ENCODE measurements at regions not wholly inside any gene's neighbourhood (a gene's known extent, or its start where the extent isn't known, plus 50 kb on each side); places are given as distances from the start of the nearest gene placed in this dataset.
"Not testable (repeated sequence)": the region's sequence is repeated elsewhere in the genome, so short reads cannot be mapped to it uniquely, and the experiment has no call there.

GRCh38 chr15:88997531-88997930, 84.4 kb upstream of the MFGE8 start:
- DNase-seq: no peak

- DNase-seq: no peak
Measured at GRCh38 chr15:88998980-88999713, 86.0 kb upstream of the MFGE8 start.

DNA sequence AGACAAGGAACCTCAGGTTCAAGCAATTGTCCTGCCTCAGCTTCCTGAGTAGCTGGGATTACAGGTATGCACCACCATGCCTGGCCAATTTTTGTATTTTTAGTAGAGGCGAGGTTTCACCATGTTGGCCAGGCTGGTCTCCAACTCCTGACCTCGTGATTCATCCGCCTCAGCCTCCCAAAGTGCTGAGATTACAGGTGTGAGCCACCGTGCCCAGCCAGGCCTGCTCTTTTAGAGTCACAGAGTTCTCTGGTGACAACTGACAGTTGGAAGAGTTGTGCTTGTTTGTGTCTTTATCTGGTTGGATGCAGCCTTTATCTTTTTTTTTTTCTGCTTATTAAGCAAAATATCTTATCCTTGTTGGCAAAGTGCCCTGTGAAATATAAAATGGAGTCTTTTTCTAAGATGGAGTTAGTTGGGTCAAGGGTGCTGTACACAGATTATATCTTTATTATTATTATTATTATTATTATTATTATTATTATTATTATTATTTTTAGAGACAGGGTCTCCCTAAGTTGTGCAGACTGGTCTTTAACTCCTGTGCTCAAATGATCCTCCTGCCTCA, 86.5 kb upstream of the ABHD2 start:
- DNase-seq: not testable (repeated sequence)

DNA sequence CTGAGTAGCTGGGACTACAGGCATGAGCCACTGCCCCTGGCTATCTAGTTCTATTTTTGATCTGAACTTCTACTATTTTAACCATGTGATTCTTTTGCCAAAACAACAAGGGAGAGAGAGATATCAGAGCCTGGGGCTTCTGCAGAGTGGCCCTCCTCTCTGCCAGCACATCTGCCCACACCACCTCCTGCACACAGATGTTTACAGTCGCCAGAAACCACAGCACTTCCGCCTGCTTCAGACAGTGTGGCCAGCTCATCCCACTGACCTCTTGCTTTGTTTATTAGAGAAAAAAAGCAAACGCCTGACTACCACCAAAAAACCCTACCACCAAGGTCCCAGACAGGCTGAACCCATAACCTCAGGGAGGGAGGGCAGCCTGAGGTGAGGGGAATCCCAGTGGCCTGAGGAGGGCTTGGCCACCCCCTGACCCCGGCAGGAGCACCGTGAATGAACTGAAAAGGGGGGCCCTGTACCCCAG, 85.9 kb upstream of the ABHD2 start:
- no peak for DNase-seq

GRCh38 chr15:89002830-89003229, 85.4 kb upstream of the ABHD2 start:
- no peak for DNase-seq

DNA sequence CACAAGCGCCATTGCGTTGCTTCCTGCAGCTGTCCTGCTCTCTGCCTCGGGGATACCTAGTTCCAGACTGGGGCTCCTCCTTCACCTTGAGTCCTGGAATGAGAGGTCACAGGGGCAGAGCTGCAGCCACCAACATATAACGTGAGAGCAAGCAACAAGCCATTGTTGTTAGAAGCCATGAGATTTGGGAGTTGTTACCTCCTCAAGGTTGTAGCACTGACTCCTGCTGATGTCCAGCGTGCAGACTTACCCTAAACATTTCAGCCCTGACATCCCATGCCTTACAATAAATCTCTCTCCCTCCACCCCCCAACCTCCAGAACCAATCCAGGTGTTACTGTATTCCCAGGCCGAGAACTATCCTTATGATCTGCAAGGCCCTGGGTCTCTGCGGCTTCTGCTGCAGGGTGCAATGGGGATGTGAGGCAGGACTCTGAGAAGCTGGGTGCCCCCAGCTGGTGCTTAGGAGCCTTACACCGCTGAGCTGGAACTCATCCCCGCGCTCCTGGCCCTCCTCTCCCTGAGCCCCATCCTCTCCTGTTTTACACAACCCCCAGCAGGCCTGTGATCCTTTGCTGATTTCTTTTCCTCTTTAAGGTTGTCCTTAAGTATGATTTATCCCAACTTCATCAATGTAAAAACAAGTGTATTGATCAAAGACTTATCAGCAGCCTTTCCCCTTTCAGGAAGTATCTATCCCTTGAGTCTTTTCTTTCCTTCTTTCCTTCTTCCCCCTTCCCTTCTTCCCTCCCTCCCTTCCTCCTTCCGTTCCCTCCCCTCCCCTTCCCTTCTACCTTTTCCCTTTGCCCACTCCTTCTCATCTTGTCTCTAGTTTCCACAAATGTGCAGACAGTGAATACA, 84.2 kb upstream of the ABHD2 start:
- DNase-seq: peak; percentile 7

GRCh38 chr15:89004726-89005030, 83.6 kb upstream of the ABHD2 start:
- DNase-seq: no peak

- DNase-seq: not testable (repeated sequence)
Measured at GRCh38 chr15:89007527-89007926, 80.7 kb upstream of the ABHD2 start.

DNA sequence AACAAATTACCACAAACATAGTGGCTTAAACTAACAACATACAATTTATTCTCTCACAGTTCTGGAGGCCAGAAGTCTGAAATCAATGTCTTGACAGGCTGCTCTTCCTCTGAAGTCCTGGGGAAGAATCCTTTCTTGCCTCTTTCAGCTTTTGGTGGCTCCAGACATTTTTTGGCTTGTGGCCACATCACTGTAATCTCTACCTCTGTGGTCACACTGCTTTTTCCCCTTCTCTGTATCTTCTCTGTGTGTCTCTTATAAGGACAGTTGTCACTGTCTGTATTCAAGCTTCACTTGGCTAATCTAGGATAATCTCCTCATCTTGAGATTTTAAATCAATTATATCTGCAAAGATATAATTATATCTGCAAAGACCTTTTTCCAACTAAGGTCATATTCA, 80.3 kb upstream of the ABHD2 start:
- DNase-seq: no peak

GRCh38 chr15:89009080-89009479, 79.2 kb upstream of the ABHD2 start:
- no peak for DNase-seq

DNA sequence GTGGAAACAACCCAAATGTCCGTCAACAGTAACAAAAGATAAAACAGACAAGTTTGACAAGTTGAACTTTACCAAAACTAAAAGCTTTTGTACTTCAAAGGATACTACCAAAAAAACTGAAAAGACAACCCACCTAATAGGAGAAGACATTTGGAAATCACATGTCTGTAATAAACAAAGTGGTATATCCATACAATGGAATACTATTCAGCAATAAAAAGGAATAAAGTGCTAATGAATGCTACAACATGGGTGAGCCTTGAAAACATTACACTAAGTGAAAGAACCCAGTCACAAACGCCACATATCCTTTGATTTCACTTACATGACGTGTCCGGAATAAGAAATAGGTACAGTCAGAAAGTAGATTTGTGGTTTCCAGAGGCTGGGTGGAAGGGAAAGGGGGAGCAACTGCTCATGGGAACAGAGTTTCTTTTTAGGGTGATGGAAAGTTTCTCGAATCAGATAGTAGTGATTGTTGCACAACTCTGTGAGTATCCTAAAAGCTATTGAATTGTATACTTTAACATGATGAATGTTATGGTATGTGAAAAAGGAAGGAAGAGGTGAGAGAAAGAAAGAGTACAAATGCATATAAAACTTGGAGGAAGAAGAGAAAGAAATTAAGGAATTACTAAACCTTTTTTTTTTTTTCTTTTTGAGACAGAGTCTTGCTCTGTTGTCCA, 72.7 kb upstream of the ABHD2 start:
- no peak for DNase-seq

DNA sequence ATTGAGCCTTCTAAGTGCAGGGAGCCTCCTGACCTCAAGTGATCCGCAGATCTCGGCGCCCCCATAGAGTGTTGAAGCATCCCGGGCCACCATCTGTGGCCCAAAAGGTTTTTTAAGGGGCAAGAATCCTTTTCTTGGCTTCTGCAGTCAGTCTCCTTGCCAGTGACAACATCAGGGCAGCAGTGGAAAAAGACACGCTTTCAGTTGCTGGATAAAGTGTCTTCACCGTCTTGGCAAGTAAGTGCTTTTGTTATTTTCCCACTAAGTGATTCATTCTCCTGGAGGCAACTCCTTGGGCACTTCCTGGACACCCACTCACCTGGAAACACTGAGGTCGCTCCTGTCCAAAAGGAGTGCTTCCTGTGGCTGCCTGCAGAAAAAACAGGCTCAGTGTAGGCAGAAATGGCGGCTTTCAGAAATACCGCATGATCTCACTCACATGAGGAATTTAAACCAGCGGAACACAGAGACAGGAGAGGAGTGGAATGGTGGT, 71.7 kb upstream of the ABHD2 start:
- no peak for DNase-seq

GRCh38 chr15:89017370-89018066, 70.7 kb upstream of the ABHD2 start:
- DNase-seq: peak; percentile 77

- DNase-seq: no peak
Measured at GRCh38 chr15:89018207-89018606, 70.0 kb upstream of the ABHD2 start.

GRCh38 chr15:89019436-89019835, 68.8 kb upstream of the ABHD2 start:
- no peak for DNase-seq

GRCh38 chr15:89021224-89021623, 67.0 kb upstream of the ABHD2 start:
- no peak for DNase-seq

GRCh38 chr15:89021886-89022285, 66.4 kb upstream of the ABHD2 start:
- not testable (repeated sequence) for DNase-seq

- DNase-seq: no peak
Measured at GRCh38 chr15:89023311-89023961, 64.8 kb upstream of the ABHD2 start.

DNA sequence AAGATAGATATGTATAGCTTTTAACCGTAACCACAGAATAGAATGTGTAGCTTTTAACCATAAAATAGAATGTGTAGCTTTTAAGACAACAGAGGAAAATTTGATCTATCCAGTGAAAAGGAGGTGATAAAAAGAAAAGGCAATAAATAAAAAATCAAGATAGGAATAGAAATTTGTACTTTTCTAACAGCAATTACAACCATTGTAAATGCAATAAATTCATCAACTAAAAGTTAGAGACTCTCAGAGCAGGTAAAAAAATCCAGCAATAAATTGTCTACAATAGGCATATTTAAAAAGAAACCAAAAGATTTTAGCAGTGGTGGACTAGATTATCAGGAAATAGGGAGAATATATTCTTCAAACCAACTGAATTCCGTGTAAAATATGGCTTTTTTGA, 63.8 kb upstream of the ABHD2 start:
- no peak for DNase-seq

DNA sequence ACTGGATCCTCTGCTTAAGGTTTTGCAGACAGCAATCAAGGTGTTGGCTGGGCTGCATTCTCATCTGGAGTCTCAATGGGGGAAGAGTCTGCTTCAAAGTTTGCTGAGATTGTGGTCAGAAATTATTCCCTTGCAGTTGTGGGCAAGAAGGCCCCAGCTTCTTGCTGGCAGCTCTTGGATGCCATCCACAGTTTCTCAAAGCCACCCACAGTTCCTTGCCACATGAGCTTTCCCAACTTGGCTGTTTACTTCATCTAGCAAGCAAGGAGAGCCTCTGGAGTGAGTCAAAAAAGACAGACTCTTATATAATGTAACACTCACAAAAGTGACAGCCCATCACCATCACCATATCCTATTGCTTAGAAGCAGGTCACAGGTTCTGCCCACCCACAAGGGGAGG, 62.1 kb upstream of the ABHD2 start:
- no peak for DNase-seq

DNA sequence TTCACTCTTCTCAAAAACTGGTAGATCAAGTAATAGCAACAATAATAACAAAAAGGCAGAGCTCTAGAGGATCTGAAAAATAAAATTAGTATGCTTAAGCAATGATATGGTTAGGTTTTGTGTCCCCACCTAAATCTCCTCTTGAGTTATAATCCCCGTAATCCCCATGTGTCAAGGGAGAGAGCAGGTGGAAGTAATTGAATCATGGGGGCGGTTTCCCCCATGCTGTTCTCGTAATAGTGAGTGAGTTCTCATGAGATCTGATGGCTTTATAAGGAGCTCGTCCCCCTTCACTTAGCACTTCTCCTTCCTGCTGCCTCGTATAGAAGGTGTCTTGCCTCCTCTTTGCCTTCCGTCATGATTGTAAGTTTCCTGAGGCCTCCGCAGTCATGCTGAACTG, 60.2 kb upstream of the ABHD2 start:
- DNase-seq: no peak

GRCh38 chr15:89030311-89030710, 57.9 kb upstream of the ABHD2 start:
- DNase-seq: no peak

Data from NCI-H1694 treated with DMSO at 0.1 percent for 48 hours (cell line).